ENCODE measurements at regions not wholly inside any gene's neighbourhood (a gene's known extent, or its start where the extent isn't known, plus 50 kb on each side); places are given as distances from the start of the nearest gene placed in this dataset.
"Not testable (repeated sequence)": the region's sequence is repeated elsewhere in the genome, so short reads cannot be mapped to it uniquely, and the experiment has no call there.

- intact Hi-C loops (cut with DNase I; ENCODE audit: low total_unique reads), result no loop called here
- WGBS, 2 donors, result 72 to 81% methylated on average over 4 of the region's 4 CpGs
- H3K4me1 ChIP-seq, result no peaks in the 10 kb centered on the region
- H3K9me3 ChIP-seq, result no peaks in the 10 kb centered on the region
- no peak overlapping the region for H3K27ac ChIP-seq
- no peaks in the 10 kb centered on the region for H3K27me3 ChIP-seq
- H3K36me3 ChIP-seq (ENCODE audit: low read depth, missing control alignments), result no peaks in the 10 kb centered on the region
- TF ChIP-seq CTCF (IDR thresholded peaks at IDR 0.05) (no peak), POLR2A (IDR thresholded peaks at IDR 0.05) (no peak)
- no peak overlapping the region for H3K4me3 ChIP-seq
- DNase-seq, result no peak
These were observed 91.9 kb downstream of the TSPY10 start for GRCh38 chrY:9619541-9619940.

- H3K9me3 ChIP-seq, result no peaks in the 10 kb centered on the region
- H3K4me1 ChIP-seq, result no peaks in the 10 kb centered on the region
- H3K27me3 ChIP-seq, result no peaks in the 10 kb centered on the region
- no peaks in the 10 kb centered on the region for H3K36me3 ChIP-seq (ENCODE audit: low read depth, missing control alignments)
- WGBS, 2 donors, result 58% methylated on average over 15 of the region's 15 CpGs; no CpG with 5 or more reads in 1 of the 2 donors
- intact Hi-C loops (cut with DNase I; ENCODE audit: low total_unique reads), result no loop called here
- no peak overlapping the region for H3K27ac ChIP-seq
- TF ChIP-seq CTCF (IDR thresholded peaks at IDR 0.05) (no peak), POLR2A (IDR thresholded peaks at IDR 0.05) (no peak)
- no peak overlapping the region for H3K4me3 ChIP-seq
- peak; percentile 55 for DNase-seq
These were observed 95.5 kb downstream of the TSPY10 start for GRCh38 chrY:9623196-9623595.

- H3K27me3 ChIP-seq; H3K36me3 ChIP-seq (ENCODE audit: low read depth, missing control alignments); H3K27ac ChIP-seq; H3K9me3 ChIP-seq; H3K4me1 ChIP-seq; H3K4me3 ChIP-seq; intact Hi-C loops (cut with DNase I; ENCODE audit: low total_unique reads): not testable (repeated sequence)
- peak; percentile 26 for DNase-seq
- no CpG with 5 or more reads among the region's 28 CpGs for WGBS, 2 donors
These were observed 113.0 kb downstream of the TSPY10 start for GRCh38 chrY:9640595-9641132.

- H3K4me3 ChIP-seq; H3K4me1 ChIP-seq; H3K27ac ChIP-seq; H3K9me3 ChIP-seq; H3K36me3 ChIP-seq (ENCODE audit: low read depth, missing control alignments); intact Hi-C loops (cut with DNase I; ENCODE audit: low total_unique reads); DNase-seq; H3K27me3 ChIP-seq: not testable (repeated sequence)
These were observed 138.5 kb downstream of the TSPY10 start for GRCh38 chrY:9666204-9666603.

GRCh38 chrY:9692481-9692880, 164.8 kb downstream of the TSPY10 start:
- H3K27me3 ChIP-seq; H3K9me3 ChIP-seq; DNase-seq; H3K4me1 ChIP-seq; H3K4me3 ChIP-seq; H3K36me3 ChIP-seq (ENCODE audit: low read depth, missing control alignments); intact Hi-C loops (cut with DNase I; ENCODE audit: low total_unique reads); H3K27ac ChIP-seq: not testable (repeated sequence)
- no CpG with 5 or more reads among the region's 2 CpGs for WGBS, 2 donors

- H3K4me1 ChIP-seq; H3K27ac ChIP-seq; H3K36me3 ChIP-seq (ENCODE audit: low read depth, missing control alignments); H3K9me3 ChIP-seq; intact Hi-C loops (cut with DNase I; ENCODE audit: low total_unique reads); DNase-seq; H3K4me3 ChIP-seq; H3K27me3 ChIP-seq: not testable (repeated sequence)
- no CpG with 5 or more reads among the region's 3 CpGs for WGBS, 2 donors
These were observed 189.3 kb downstream of the TSPY10 start for GRCh38 chrY:9716932-9717331.

- H3K27ac ChIP-seq; intact Hi-C loops (cut with DNase I; ENCODE audit: low total_unique reads); DNase-seq: not testable (repeated sequence)
These were observed 191.1 kb downstream of the TSPY10 start for GRCh38 chrY:9718803-9719202.

GRCh38 chrY:9719616-9720015, 191.9 kb downstream of the TSPY10 start:
- H3K4me3 ChIP-seq; intact Hi-C loops (cut with DNase I; ENCODE audit: low total_unique reads); H3K27ac ChIP-seq; H3K36me3 ChIP-seq (ENCODE audit: low read depth, missing control alignments); H3K9me3 ChIP-seq; H3K27me3 ChIP-seq; DNase-seq; H3K4me1 ChIP-seq: not testable (repeated sequence)
- no CpG with 5 or more reads among the region's 3 CpGs for WGBS, 2 donors

More at GRCh38 chrY:9718803-9719202, 191.1 kb downstream of the TSPY10 start:
- H3K9me3 ChIP-seq; H3K27me3 ChIP-seq; H3K4me3 ChIP-seq; H3K4me1 ChIP-seq; H3K36me3 ChIP-seq (ENCODE audit: low read depth, missing control alignments): not testable (repeated sequence)
- no CpG with 5 or more reads among the region's 1 CpG for WGBS, 2 donors

GRCh38 chrY:9737626-9738025, 209.9 kb downstream of the TSPY10 start:
- intact Hi-C loops (cut with DNase I; ENCODE audit: low total_unique reads), result not testable (repeated sequence)
- WGBS, 2 donors, result no CpG with 5 or more reads among the region's 4 CpGs

GRCh38 chrY:9755975-9756374, 228.3 kb downstream of the TSPY10 start:
- H3K4me1 ChIP-seq; H3K27me3 ChIP-seq; H3K27ac ChIP-seq; intact Hi-C loops (cut with DNase I; ENCODE audit: low total_unique reads); DNase-seq; H3K4me3 ChIP-seq; H3K9me3 ChIP-seq; H3K36me3 ChIP-seq (ENCODE audit: low read depth, missing control alignments): not testable (repeated sequence)
- WGBS, 2 donors, result no CpG with 5 or more reads among the region's 4 CpGs

More at GRCh38 chrY:9737626-9738025, 209.9 kb downstream of the TSPY10 start:
- H3K4me1 ChIP-seq; H3K27ac ChIP-seq; H3K9me3 ChIP-seq; H3K27me3 ChIP-seq; H3K36me3 ChIP-seq (ENCODE audit: low read depth, missing control alignments); H3K4me3 ChIP-seq; DNase-seq: not testable (repeated sequence)

- H3K27me3 ChIP-seq; H3K9me3 ChIP-seq; H3K36me3 ChIP-seq (ENCODE audit: low read depth, missing control alignments); DNase-seq; intact Hi-C loops (cut with DNase I; ENCODE audit: low total_unique reads); H3K27ac ChIP-seq; H3K4me3 ChIP-seq; H3K4me1 ChIP-seq: not testable (repeated sequence)
- WGBS, 2 donors, result no CpG with 5 or more reads among the region's 2 CpGs
These were observed 229.8 kb downstream of the TSPY10 start for GRCh38 chrY:9757488-9757887.
